DMS153 (cell line): ENCODE measurements at regions not wholly inside any gene's neighbourhood (a gene's known extent, or its start where the extent isn't known, plus 50 kb on each side); places are given as distances from the start of the nearest gene placed in this dataset.
A peak's percentile ranks its signal among the peaks of the same experiment; 100 is the strongest.

Source experiments
- DNase-seq: peaks from one replicate; lab custom pipeline; 2025; lab: John Stamatoyannopoulos, UW

DNA sequence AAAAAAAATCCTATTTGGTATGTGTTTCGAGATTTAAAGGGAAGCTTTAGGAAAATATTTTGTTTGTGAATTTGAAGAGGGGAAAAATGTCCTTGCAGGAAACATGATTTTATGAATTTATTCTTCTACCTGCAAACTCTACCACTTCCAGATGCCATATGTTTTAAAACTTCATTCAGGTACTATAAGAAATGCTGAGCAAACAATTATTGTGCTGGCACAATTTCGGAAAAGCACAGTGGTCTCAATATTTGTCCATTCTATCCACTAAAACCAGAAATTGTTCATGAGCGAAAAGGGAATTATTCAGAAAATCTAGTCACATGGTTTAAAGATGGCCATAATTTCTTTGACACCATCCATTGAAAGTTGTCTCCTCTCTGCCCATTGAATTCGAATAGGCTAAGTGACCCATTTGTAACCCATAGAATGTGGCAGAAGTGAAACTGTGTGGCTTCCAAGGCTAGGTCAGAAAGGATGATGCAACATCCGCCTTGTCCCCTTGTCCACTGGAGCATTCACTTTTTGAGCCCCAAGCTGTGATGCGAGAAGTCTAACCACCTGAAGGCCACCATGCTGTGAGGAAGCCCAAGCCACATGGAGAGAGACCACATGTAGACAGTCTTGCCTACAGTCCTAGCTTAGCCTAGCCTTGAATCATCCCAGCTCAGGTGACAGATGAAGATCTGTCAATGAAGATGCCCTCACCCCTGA is 189.8 kb upstream of the PRKCQ start:
- DNase-seq: no peak

DNA sequence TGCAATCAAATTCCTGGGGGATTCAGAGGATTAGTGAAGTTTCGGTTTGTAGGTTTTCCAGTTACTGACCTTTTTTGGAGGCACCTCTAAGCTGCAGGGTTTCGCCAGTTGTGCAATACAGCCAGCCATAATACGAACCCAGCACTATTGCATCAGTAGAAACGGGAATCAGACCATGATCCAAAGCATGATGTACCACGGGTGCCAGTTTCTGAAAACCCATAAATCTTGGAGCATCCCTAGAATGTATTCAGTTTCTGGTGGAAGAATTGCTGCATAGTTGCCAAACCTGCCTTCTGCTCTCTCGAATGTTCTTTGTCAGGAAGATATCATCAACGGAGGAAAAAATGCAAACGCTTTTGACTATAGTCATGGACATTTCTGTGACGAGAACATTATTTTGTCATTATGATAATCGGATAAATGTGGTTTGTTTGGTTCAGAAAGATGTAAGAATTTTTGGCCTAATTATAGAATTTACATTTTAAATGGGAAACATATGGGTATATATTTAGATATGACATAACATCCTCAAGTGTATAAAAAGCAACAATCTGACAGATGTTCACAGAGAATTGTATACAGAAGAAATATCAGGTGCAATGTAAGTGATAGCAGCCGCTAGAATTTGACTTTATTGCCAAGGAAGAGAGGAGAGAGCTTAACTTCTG is 186.2 kb upstream of the PRKCQ start:
- DNase-seq: no peak

DNA sequence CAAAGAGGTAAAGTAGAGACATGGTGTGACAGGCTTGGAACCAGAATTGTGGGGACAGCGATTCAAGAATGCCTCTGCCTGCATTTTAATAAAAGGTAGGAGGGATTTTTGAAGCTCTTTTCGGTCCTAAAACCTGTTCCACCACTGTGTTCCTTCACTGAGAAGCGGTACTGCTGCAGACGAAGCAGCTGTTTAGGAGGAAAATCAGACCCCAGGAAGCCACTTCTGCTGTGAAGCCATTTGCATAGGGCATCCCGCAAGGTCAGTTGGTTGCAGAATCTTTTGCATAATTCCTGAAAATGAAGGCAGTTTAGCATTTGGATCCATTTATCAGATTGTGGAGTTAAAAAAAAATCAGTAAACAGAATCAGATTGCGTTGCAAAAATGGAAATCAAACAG is 183.3 kb upstream of the PRKCQ start:
- no peak for DNase-seq

- DNase-seq: no peak
Measured at GRCh38 chr10:6763001-6763400, 182.9 kb upstream of the PRKCQ start.

DNA sequence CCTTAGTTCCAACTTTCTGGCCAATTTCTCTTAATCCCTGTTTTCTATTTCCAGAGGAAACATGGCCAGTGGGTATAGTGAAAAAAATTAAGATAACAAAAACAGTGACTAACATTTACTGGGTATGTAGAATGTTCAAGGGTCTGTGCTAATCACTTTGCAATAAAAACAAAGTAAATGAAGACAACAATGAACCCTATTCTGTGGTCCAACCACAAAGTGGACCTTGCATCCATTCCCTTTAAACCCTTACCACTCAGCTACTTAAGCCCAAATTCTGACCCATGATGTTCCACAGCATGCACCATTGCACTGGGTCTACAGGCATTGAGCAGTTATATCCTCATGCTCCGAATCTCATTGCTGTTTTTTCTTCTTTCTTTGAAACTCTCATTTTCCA is 179.9 kb upstream of the PRKCQ start:
- no peak for DNase-seq

- no peak for DNase-seq
Measured at GRCh38 chr10:6757158-6757557, 177.1 kb upstream of the PRKCQ start.

DNA sequence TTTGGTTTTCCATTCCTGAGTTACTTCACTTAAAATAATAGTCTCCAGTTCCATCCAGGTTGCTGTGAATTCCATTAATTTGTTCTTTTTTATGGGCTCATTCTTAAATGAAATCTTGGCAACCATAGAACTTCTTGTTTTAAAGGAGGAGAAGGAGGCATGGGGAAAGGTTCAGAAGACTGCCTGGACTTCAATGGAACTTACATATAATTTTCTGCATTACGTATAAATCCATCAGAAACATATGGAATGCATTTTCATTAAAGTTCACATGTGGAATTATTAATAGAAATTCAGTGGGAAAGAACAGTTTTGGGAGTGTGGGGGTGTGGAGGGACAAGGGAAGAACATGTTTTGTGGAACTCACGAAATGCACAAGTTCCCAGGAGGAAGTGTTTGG is 176.6 kb upstream of the PRKCQ start:
- DNase-seq: no peak

DNA sequence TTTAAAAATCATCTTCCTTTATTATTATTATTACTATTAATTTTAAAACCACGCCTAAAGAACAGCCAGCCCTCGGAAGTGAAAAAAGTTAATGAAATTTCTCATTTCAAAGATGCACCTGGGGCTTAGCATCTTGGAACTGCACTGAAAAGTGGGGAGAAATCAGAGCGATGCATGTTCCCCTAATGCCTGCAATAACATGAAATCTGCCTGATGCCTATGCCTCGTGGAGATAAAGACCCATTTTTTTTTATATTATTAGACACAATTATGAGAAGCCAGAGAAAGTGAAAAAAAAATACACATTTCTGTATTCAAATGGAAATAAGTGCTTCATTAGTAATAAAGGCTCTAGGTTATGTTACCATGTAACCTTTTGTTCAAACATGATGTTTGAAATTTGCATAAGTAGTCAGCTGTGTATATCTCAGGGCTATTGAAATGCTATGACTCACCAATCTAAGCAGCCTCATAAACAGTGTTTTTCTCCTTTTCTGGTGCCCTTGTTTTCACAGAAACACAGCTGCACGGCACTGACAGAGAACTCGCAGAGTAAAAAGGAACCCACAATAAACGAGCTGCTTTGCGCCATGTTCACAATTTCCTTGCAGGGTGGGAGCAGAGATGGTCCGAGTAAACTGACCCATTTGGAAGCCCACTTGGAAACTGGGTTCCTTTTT is 175.8 kb upstream of the PRKCQ start:
- DNase-seq: peak; percentile 13

DNA sequence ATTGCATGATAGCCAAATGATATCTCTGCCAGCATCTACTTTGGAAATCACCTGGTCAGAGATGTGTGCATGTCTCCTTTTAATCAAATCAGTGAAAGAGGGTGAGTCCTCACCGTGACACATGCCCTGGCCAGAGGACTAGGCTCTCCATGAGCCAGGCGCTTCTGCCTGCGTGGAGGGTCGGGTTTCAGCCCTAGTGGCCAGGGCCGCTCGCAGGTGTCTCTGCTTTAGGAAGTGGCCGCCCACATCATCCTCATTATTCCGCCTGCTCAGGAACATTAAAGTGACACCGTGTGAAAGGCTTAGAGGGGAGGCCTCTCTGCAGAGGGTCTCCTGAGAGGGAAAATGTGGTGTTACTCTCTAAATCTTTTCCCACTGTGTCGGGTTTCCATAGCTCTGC is 173.6 kb upstream of the PRKCQ start:
- no peak for DNase-seq

DNA sequence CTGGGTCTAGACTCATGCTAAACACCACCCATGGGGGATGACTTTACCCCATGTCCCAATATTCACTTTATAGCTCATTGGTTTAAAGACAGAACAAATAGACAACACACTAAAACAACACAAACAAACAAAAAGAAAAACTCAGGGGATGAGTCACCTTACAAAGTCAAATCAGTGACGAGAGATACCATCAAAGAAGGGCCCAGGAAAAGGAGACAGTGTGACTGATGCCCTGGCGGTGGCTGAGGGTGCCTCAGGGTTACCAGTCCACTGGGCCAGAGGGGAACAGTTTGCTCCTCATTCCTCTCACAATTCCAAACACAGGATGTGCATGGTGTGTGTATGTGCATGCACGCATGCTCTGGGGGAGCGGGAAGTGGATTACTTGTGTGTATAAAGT is 171.3 kb upstream of the PRKCQ start:
- no peak for DNase-seq

DNA sequence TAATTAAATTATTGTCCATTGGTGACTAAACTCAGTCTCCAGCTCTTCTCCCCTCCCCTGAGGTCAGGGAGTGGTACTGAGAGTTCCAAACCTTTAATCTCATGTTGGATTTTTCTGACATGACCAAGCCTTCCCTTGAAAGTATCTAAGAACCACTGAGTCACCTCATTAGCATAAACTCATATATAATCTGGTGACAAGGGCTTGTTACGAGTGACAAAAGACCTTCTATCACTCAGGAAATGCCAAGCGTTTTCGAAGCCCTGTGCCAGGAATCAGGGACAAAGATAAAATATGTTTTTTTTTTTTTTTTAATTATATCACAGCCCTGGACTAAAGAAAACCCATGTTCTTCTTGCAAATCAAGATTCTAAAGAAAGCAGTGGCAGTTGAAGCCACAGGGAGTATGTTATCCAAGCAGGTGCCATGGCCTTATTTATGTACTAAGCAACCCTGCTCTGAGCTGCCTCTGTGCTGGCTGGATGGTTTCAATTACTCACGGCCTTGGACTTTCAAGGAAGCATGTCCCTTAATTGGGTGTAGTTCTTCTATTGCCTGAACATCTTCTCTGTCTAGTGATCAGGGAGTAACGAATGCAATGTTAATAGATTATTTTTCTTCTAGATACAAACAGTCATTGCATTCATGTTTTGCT is 169.0 kb upstream of the PRKCQ start:
- no peak for DNase-seq

DNA sequence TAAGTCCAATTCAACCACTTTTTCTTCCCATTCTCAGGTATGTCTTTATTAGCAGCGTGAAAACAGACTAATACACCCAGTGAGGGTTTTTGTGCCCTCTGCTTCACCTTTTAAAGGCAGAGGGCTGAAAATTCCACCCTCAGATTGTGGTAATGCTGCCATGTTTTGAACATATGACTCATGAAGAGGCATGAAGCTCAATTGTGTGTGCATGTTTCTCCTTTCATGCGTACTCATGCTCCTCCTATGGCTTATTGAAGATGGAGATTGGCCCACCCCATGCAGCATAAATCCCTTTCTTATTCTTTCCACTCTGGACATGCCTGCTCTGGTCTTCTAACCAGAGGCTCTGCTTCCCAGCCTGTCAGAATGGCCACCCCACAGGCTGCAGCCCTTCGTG is 168.0 kb upstream of the PRKCQ start:
- DNase-seq: no peak

DNA sequence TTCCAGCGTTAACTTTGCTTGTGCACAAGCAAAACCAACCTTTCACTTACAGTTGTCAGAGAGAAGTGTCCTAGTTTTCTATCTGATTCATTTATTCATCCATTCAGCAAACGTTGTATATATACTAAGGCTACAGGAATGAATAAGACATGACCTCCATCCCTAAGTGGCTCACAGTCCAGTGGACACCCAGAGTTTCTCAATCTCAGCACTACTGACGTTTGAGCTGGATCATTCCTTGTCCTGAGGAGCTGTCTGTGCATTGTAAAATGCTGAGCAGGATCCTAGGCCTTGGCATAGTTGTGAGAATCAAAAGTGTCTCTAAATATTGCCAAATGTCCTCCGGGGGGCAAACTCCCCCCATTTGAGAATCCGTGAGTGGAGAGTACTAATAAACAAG is 166.7 kb upstream of the PRKCQ start:
- DNase-seq: no peak

DNA sequence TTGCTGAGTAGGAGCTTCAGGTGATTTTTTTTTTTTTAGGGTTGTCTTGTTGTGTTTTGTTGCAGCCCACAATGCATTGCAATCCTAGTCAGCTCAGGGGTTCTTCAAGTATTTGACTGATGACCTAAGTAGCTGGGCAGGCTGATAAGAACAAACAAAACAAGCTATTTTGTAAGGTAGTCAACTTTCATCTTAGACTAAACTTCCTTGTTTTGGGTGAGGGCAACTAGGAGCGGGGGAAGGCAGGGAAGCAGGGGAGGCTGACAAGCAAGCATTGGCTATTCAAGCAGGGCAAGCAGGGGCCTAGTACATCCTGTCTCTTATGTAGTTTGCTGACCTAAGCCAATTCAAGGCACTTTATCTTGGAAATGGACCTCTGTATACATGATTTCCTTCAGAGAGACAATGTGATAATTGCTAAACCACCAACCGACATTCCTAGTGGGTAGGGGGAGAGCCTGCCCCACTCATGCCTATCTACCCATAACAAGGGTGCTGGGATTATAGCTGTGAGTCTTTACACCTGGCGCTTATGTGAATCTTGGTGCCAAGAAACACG is 163.3 kb upstream of the PRKCQ start:
- DNase-seq: no peak

DNA sequence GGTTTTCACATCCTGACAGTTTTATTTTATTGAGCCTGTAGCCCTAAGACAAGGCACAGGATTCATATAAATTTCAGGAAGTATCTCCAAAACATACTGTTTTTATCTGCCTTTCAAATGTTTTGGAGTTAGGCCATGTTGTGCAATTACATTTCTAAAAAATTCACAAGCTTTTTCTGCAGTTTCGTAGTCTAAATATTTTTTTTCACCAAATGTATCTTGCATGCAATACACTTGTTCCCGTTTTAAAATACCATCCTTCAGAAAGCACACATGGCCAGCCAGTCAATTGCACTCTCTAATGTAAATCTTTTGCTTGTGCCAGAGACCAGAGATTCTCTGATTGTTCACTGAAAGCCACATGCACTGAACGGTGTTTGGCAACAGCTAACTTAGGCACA is 161.5 kb upstream of the PRKCQ start:
- no peak for DNase-seq

DNA sequence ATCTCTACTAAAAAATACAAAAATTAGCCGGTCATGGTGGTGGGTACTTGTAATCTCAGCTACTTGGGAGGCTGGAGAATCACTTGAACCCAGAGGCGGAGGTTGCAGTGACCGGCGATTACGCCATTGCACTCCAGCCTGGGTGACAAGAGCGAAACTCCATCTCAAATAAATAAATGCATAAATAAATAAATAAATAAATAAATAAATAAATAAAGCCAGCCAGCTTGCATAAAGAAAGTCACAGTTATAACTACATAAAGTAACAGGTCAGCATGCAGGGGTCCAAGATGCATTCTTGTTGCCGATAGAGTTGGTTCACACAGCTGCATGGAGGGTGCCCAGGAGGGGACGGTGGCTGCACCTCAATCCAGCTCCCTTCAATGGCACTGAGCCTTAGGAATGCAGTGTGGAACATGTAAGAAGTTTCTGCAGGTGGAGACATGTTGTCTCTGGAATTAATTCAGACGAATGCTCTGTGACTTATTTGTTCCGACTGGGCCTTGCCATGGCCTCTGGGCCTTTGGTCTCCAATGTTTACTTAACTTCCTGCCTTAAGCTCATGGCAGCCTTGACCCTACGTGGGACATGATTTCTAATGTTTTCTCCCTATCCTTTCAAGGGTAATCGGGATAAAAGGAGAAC is 159.6 kb upstream of the PRKCQ start:
- DNase-seq: no peak

DNA sequence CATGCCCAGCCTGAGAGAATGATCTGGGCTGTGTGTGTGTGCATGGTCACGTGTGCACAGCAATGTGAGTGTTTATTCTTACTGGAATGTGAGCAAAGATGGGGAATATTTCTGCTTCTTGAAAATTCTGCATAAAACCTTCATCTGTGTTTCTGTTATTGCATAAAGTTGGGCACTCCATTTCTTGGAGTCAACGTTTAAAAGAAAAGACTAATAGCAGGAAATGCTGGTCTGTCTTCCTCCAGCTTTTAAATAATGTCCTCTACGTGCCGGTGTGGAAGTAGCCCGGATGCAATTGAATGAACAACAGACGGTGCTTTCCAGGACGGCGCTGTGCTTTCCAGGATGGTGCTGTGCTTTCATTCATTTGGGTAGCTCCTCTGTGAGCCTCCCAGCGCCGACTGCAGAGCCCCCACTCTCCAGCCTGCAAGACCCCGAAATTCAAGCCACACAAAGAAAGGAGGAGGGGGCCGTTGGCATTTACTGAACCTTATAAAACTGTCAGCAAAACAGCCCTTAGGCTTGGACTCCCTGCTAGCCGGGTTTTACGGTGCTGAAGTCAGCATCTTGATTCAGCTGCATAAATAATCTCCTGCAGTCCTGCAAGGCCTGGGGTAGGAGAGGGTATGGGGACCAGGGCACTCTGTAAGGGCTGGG is 158.2 kb upstream of the PRKCQ start:
- DNase-seq: no peak

- no peak for DNase-seq
Measured at GRCh38 chr10:6737758-6738111, 157.7 kb upstream of the PRKCQ start.

GRCh38 chr10:6737080-6737641 is 157.1 kb upstream of the PRKCQ start:
- no peak for DNase-seq

GRCh38 chr10:6734286-6734685 is 154.2 kb upstream of the PRKCQ start:
- no peak for DNase-seq

GRCh38 chr10:6729861-6730344 is 149.8 kb upstream of the PRKCQ start:
- DNase-seq: peak; percentile 79
